ENCODE measurements at regions not wholly inside any gene's neighbourhood (a gene's known extent, or its start where the extent isn't known, plus 50 kb on each side); places are given as distances from the start of the nearest gene placed in this dataset.

GRCh38 chrX:9282325-9282724 lies 182.5 kb upstream of the TBL1X start:
- no peaks in the 10 kb centered on the region for H3K27me3 ChIP-seq (replicated peaks in 1 of 4; ENCODE audit: control insufficient read depth in 3 of 4, extremely low read depth in 1 of 4, insufficient read depth in 3 of 4, low read length in 3 of 4)
- H3K36me3 ChIP-seq (ENCODE audit: control insufficient read depth in 2 of 4, insufficient read depth in 4 of 4, low read length in 3 of 4), result no peaks in the 10 kb centered on the region
- H3K27ac ChIP-seq (ENCODE audit: low read depth, low read length), result no peak overlapping the region
- 64% methylated on average over 2 of the region's 2 CpGs; no CpG with 5 or more reads in 1 of the 2 experiments for WGBS, 2 experiments (ENCODE audit: extremely low coverage in 1 of 2, insufficient coverage in 1 of 2, insufficient read length in 1 of 2, insufficient replicate concordance in 2 of 2, low coverage in 1 of 2, low lambda C conversion rate in 2 of 2, missing lambda C conversion rate in 1 of 2)
- no peaks in the 10 kb centered on the region for H3K23me2 ChIP-seq (ENCODE audit: low read depth, low read length)
- no peak overlapping the region for H3K56ac ChIP-seq (replicated peaks; ENCODE audit: insufficient read length, low read depth, low read length)
- no peaks in the 10 kb centered on the region for H4K20me1 ChIP-seq (replicated peaks in 1 of 2; ENCODE audit: control insufficient read depth in 1 of 2, insufficient read depth in 2 of 2, low read length in 2 of 2)
- no peak overlapping the region for H3K9ac ChIP-seq (replicated peaks in 1 of 4; ENCODE audit: extremely low read depth in 1 of 4, low read depth in 3 of 4, low read length in 3 of 4)
- H3K23ac ChIP-seq (ENCODE audit: insufficient read length), result no peak overlapping the region
- H3K4me1 ChIP-seq (replicated peaks in 1 of 4; ENCODE audit: control insufficient read depth in 3 of 4, insufficient read depth in 4 of 4, low read length in 3 of 4), result no peaks in the 10 kb centered on the region
- H3K79me1 ChIP-seq (ENCODE audit: low read depth, low read length), result no peaks in the 10 kb centered on the region
- H4K5ac ChIP-seq (ENCODE audit: insufficient read length, low read depth, low read length), result no peak overlapping the region
- H3K4me2 ChIP-seq (ENCODE audit: insufficient read depth in 1 of 2, low read depth in 2 of 2, low read length in 2 of 2), result no peak overlapping the region
- CTCF ChIA-PET (ENCODE audit: partially characterized antibody), result no interaction called here
- no peak overlapping the region for H2BK12ac ChIP-seq (ENCODE audit: low read depth, low read length)
- no peak overlapping the region for H4K91ac ChIP-seq (replicated peaks; ENCODE audit: insufficient read length, low read length)
- H3K79me2 ChIP-seq (ENCODE audit: control insufficient read depth in 1 of 2, insufficient read depth in 2 of 2, low read length in 2 of 2), result no peaks in the 10 kb centered on the region
- no peak overlapping the region for H2AFZ ChIP-seq (ENCODE audit: low read length)
- POLR2A ChIA-PET (ENCODE audit: partially characterized antibody), result no interaction called here
- no peak overlapping the region for H3K14ac ChIP-seq (ENCODE audit: insufficient read length)
- H2BK20ac ChIP-seq (ENCODE audit: low read length), result no peak overlapping the region
- H3K4me3 ChIP-seq (ENCODE audit: extremely low read depth in 1 of 4, insufficient read depth in 2 of 4, low read depth in 3 of 4, low read length in 4 of 4), result no peak overlapping the region
- H2BK120ac ChIP-seq (replicated peaks; ENCODE audit: low read depth, low read length), result no peak overlapping the region
- FAIRE-seq (no peak), DNase-seq (ENCODE audit: low read depth in 1 of 2, low spot score in 2 of 2) (no peak)
- H4K8ac ChIP-seq (ENCODE audit: extremely low read depth, insufficient read depth, low read length), result no peak overlapping the region
- no peaks in the 10 kb centered on the region for H3K9me3 ChIP-seq (ENCODE audit: insufficient read depth in 2 of 2, low read depth in 1 of 2, low read length in 1 of 2)
- H3K18ac ChIP-seq (ENCODE audit: extremely low read depth, low read length), result no peak overlapping the region
- no peak overlapping the region for H2BK5ac ChIP-seq (ENCODE audit: low read depth, low read length)
- no peak overlapping the region for H3K4ac ChIP-seq (replicated peaks; ENCODE audit: insufficient read length, low read depth, low read length)
- TF ChIP-seq CHD2 (IDR thresholded peaks at IDR 0.05; ENCODE audit: low read length) (no peak), SP4 (IDR thresholded peaks at IDR 0.05; ENCODE audit: low read length) (no peak), KDM4A (IDR thresholded peaks at IDR 0.05; ENCODE audit: low read depth, low read length, severe bottlenecking) (no peak), SP1 (IDR thresholded peaks at IDR 0.05; ENCODE audit: low read depth, low read length) (no peak), CBX8 (IDR thresholded peaks at IDR 0.05; ENCODE audit: borderline replicate concordance, low read depth, low read length) (no peak), POLR2AphosphoS5 (IDR thresholded peaks at IDR 0.05; ENCODE audit: low read depth, low read length) (no peak), JUND (IDR thresholded peaks at IDR 0.05; ENCODE audit: low read length) (no peak)
- no peak overlapping the region for H2AK5ac ChIP-seq (ENCODE audit: low read depth, low read length)
- H2BK15ac ChIP-seq (ENCODE audit: low read length), result no peak overlapping the region
